COLO668 (cell line): ENCODE measurements at regions not wholly inside any gene's neighbourhood (a gene's known extent, or its start where the extent isn't known, plus 50 kb on each side); places are given as distances from the start of the nearest gene placed in this dataset.
"Not testable (repeated sequence)": the region's sequence is repeated elsewhere in the genome, so short reads cannot be mapped to it uniquely, and the experiment has no call there.

Source experiments
- DNase-seq: peaks from one replicate; lab custom pipeline; 2025; ENCODE audit not compliant: unreplicated experiment; lab: John Stamatoyannopoulos, UW

- not testable (repeated sequence) for DNase-seq
Measured at GRCh38 chr4:3596957-3597733, 64.9 kb upstream of the LRPAP1 start.

DNA sequence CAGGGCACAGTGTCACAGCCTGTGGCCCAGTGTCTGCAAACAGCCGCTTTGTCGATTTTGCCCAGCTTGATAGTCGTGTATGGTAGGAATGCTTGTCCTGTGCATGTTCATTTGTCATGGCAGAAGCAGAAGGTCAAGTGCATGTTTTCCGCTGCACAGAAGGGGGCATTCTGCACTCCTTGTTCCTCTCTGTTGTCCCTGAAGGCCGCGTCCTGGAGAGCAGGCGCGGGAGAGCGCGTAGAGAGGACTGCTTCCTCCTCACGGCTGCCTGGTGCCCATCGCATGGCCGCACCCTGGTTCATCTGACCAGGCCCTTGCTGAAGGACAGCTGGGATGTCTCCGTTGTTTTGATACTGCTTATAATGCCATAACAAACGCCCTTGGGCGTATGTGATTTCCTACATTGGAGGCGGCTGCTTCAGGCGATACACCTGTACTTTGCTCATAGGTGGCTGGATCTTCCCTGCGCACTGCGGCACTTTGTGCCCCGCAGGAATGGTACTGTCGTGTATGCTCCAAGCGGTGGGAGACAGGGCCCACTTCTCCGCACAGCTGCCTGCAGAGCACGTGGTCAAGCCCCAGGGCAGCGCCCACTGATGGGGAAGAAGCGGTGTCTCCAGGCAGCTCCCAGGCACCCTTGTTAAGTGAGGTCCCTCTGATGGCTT is 63.5 kb upstream of the LRPAP1 start:
- DNase-seq, result peak; percentile 30

DNA sequence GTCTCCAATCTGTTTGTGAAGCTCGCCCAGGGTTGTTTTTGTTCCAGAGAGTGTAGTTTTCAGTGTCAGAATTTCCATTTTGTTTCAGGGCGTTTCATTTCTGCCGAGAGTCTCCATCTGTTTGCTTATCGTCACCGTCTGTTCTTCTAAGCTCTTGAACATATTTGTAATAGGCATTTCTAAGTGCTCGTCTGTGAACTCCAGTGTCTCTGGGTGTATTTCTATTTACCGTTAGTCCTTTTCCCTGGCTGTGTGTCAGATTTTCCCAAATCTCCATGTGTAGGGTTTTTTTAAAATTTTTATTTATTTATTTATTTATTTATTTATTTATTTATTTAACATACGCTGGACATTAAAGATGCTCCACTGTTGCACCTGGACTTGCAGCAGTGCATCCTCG is 62.5 kb upstream of the LRPAP1 start:
- DNase-seq, result not testable (repeated sequence)

DNA sequence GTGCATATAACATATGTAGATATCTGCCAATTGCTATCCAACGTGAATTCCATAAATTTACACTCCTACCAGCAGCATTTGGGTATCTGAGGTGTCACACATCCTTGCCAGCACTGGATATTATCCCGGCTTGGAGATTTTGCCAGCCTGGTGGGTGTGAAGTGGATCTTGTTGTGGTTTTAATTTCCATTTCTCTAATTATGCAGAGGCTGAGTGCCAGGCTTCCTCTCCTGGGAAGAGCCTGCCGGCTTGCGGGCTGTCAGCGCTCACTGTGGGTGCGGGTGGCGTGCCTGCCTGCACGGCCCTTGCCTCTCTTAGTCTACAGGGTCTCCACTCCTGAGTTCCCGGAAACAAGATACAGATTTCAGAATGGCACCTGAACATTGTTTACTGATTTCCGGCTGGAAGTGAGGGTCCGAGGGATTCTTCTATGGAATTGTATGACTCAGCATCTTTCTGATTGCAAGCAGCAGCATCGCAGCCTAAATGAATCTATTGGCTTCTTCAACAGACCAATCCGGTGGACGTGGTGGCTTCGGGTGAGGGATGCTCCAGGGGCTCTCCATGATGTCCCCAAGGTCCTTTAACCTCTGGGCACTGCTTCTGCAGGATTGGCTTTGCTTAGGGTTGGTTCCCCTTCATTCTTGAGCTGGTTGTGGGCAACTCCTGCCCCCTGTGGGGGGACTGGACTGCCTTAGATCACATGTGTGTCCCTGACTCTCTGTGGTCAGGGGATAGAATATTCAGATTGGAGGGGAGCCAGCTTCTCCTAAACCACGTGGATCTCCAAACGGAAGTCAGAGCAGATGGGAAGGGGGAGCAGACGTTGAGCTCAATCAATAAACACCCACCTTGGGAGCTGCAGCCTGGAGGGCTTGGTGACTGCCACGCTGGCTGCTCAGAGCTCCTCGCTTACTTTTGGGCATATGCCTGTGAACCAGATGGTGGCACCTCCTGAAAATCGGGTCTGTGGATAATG is 58.0 kb upstream of the LRPAP1 start:
- not testable (repeated sequence) for DNase-seq

- DNase-seq, result not testable (repeated sequence)
Measured at GRCh38 chr4:3589379-3589778, 57.2 kb upstream of the LRPAP1 start.

GRCh38 chr4:3588517-3589194 is 56.4 kb upstream of the LRPAP1 start:
- not testable (repeated sequence) for DNase-seq

DNA sequence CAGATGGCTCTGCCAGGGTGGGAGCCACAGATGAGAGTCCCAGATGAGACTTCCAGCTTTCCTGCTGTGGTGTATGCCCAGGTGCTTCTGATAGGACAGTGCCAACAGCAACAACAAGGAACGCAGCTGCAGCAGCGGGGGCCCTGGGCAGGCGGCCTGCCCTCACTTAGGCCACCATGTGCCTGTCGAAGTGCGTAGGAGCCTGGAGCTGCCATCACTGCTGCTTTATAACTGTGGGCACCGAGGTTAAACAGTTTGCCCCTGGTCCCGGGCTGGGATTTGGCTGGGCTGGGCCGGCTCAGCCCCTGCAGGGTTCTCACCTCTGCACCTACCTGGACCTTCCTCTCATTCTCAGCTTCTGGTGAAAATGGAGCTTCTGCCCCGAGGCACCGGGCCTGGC is 54.4 kb upstream of the LRPAP1 start:
- not testable (repeated sequence) for DNase-seq

GRCh38 chr4:3585567-3585966 is 53.3 kb upstream of the LRPAP1 start:
- not testable (repeated sequence) for DNase-seq

DNA sequence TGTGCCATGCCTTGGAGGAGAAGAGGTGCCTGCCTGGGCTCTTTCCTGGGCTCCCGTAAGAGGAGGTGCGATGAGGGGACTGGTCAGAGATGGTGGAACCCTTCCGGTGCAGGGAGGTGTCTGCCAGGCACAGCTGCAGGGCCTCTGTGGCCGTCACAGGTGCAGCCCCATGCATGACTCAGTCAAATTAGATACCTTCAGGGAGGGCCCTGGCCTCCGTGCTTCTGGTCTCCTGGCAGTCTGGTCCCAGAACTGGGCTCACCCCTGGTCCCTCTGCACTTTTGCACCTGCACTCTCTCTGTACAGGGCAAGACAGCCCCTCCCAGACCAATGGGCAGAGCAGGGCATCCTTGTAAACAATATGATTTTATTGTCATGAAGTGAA is 49.9 kb upstream of the LRPAP1 start:
- peak; percentile 22 for DNase-seq
